Astrocyte of the cerebellum (primary cell): ENCODE measurements at regions not wholly inside any gene's neighbourhood (a gene's known extent, or its start where the extent isn't known, plus 50 kb on each side); places are given as distances from the start of the nearest gene placed in this dataset.

ENCODE experiments used
- DNase-seq: peaks from one replicate; pipeline ENCODE4 v3.0.0-alpha.2; 2011; ENCODE audit warnings: low read depth
- H3K4me3 ChIP-seq: 2 replicates; pipeline ENCODE4 v1.5.1; 2011; ENCODE audit warnings: mild to moderate bottlenecking, low read depth, low read length, moderate library complexity
- CTCF ChIP-seq: IDR thresholded peaks from 2 replicates; pipeline ENCODE4 v1.5.1; 2012; ENCODE audit warnings: low read length, low read depth, moderate library complexity, mild to moderate bottlenecking; ENCODE audit errors: missing control alignments
- in situ Hi-C: cut with HindIII; loops from 2 replicates; pipeline ENCODE4 v1.10.0; 2017; ENCODE audit warnings: low sequenced_read_pairs

GRCh38 chr11:42344204-42344792 lies 884.8 kb upstream of the LRRC4C start:
- TF ChIP-seq CTCF: no peak
- DNase-seq: no peak
- in situ Hi-C loops: no loop called here
- no peak overlapping the region for H3K4me3 ChIP-seq

- DNase-seq: no peak
- TF ChIP-seq CTCF: no peak
Measured at GRCh38 chr11:42345933-42346332, 886.5 kb upstream of the LRRC4C start.

GRCh38 chr11:42363701-42364100 lies 904.2 kb upstream of the LRRC4C start:
- no peak for TF ChIP-seq CTCF
- H3K4me3 ChIP-seq: no peak overlapping the region
- in situ Hi-C loops: no loop called here
- no peak for DNase-seq

More at GRCh38 chr11:42345933-42346332, 886.5 kb upstream of the LRRC4C start:
- H3K4me3 ChIP-seq: no peak overlapping the region
- in situ Hi-C loops: no loop called here

GRCh38 chr11:42390116-42390515 lies 921.7 kb upstream of the API5 start:
- H3K4me3 ChIP-seq: no peak overlapping the region
- no peak for DNase-seq
- TF ChIP-seq CTCF: no peak
- in situ Hi-C loops: no loop called here

- TF ChIP-seq CTCF: no peak
Measured at GRCh38 chr11:42397483-42397882, 914.3 kb upstream of the API5 start.

GRCh38 chr11:42407341-42407740 lies 904.5 kb upstream of the API5 start:
- TF ChIP-seq CTCF: no peak
- in situ Hi-C loops: no loop called here
- no peak for DNase-seq
- H3K4me3 ChIP-seq: no peak overlapping the region

More at GRCh38 chr11:42397483-42397882, 914.3 kb upstream of the API5 start:
- in situ Hi-C loops: no loop called here
- DNase-seq: no peak
- H3K4me3 ChIP-seq: no peak overlapping the region
